HCT116 (cell line): ENCODE measurements at regions not wholly inside any gene's neighbourhood (a gene's known extent, or its start where the extent isn't known, plus 50 kb on each side); places are given as distances from the start of the nearest gene placed in this dataset.

ENCODE experiments used
- ATF3 ChIP-seq: IDR thresholded peaks from 2 replicates; pipeline ENCODE4 v1.6.1; 2012
- CTCF ChIP-seq, 3 experiments: fragments of 200-600 bp in 1 of 3; sonication (generic) in 1 of 3; IDR thresholded peaks in 2 of 3; conservative IDR thresholded peaks in 1 of 3; 2 replicates each; pipeline ENCODE4 v1.5.1; 2012 to 2017; ENCODE audit warnings: low read depth in 2 of 3, low read length in 2 of 3, antibody characterized with exemption in 1 of 3, borderline replicate concordance in 1 of 3, control low read depth in 1 of 3, mild to moderate bottlenecking in 1 of 3, mixed read lengths in 1 of 3, mixed run types in 1 of 3, moderate library complexity in 1 of 3; ENCODE audit not compliant: insufficient read depth in 1 of 3
- ELF1 ChIP-seq: IDR thresholded peaks from 2 replicates; pipeline ENCODE4 v1.6.1; 2012; ENCODE audit warnings: low read depth, borderline replicate concordance
- EZH2 ChIP-seq: fragments of 200-600 bp; sonication (generic); IDR thresholded peaks from 2 replicates; pipeline ENCODE4 v1.6.1; 2017; ENCODE audit warnings: antibody characterized with exemption, mixed run types
- POLR2A ChIP-seq: IDR thresholded peaks from 2 replicates; pipeline ENCODE4 v1.7.0; 2011; ENCODE audit warnings: borderline replicate concordance; ENCODE audit not compliant: insufficient read depth, insufficient read length; ENCODE audit errors: extremely low read depth
- POLR2AphosphoS5 ChIP-seq: IDR thresholded peaks from 2 replicates; pipeline ENCODE4 v1.6.1; 2011; ENCODE audit warnings: mild to moderate bottlenecking, low read depth, low read length, moderate library complexity
- RAD21 ChIP-seq: IDR thresholded peaks from 2 replicates; pipeline ENCODE4 v1.6.1; 2012; ENCODE audit warnings: low read depth, mild to moderate bottlenecking
- SIN3A ChIP-seq: IDR thresholded peaks from 2 replicates; pipeline ENCODE4 v1.6.1; 2012; ENCODE audit warnings: low read depth
- SP1 ChIP-seq: IDR thresholded peaks from 2 replicates; pipeline ENCODE4 v1.6.1; 2012; ENCODE audit warnings: low read depth
- YY1 ChIP-seq: IDR thresholded peaks from 2 replicates; pipeline ENCODE4 v1.6.1; 2011; ENCODE audit warnings: low read length, low read depth, moderate library complexity, mild to moderate bottlenecking; ENCODE audit not compliant: insufficient replicate concordance; ENCODE audit errors: extremely low read depth
- ZBTB33 ChIP-seq: IDR thresholded peaks from 2 replicates; pipeline ENCODE4 v1.6.1; 2011; ENCODE audit warnings: mild to moderate bottlenecking, low read length, moderate library complexity; ENCODE audit not compliant: insufficient replicate concordance; ENCODE audit errors: extremely low read depth

GRCh38 chrX:121863976-121864375 lies 816.6 kb downstream of the GLUD2 start:
- no peak for TF ChIP-seq POLR2A
- TF ChIP-seq SP1 = no peak
- no peak for TF ChIP-seq ATF3
- TF ChIP-seq ZBTB33 = no peak
- TF ChIP-seq EZH2 = no peak
- TF ChIP-seq RAD21 = no peak
- no peak for TF ChIP-seq YY1
- no peak for TF ChIP-seq CTCF (IDR thresholded peaks at IDR 0.05 in 2 of 3, conservative IDR thresholded peaks at IDR 0.05 in 1 of 3; ENCODE audit: borderline replicate concordance in 1 of 3, insufficient read depth in 1 of 3, low read depth in 2 of 3, low read length in 2 of 3)
- TF ChIP-seq ELF1 = no peak
- no peak for TF ChIP-seq POLR2AphosphoS5
- TF ChIP-seq SIN3A = no peak
